Nucleus accumbens (tissue), 56 donors: ENCODE measurements at regions not wholly inside any gene's neighbourhood (a gene's known extent, or its start where the extent isn't known, plus 50 kb on each side); places are given as distances from the start of the nearest gene placed in this dataset.
"Not testable (repeated sequence)": the region's sequence is repeated elsewhere in the genome, so short reads cannot be mapped to it uniquely, and the experiment has no call there.

Experiments used
- DNase-seq, 56 donors: peaks; one replicate each; lab custom pipeline; 2025; lab: John Stamatoyannopoulos, UW

DNA sequence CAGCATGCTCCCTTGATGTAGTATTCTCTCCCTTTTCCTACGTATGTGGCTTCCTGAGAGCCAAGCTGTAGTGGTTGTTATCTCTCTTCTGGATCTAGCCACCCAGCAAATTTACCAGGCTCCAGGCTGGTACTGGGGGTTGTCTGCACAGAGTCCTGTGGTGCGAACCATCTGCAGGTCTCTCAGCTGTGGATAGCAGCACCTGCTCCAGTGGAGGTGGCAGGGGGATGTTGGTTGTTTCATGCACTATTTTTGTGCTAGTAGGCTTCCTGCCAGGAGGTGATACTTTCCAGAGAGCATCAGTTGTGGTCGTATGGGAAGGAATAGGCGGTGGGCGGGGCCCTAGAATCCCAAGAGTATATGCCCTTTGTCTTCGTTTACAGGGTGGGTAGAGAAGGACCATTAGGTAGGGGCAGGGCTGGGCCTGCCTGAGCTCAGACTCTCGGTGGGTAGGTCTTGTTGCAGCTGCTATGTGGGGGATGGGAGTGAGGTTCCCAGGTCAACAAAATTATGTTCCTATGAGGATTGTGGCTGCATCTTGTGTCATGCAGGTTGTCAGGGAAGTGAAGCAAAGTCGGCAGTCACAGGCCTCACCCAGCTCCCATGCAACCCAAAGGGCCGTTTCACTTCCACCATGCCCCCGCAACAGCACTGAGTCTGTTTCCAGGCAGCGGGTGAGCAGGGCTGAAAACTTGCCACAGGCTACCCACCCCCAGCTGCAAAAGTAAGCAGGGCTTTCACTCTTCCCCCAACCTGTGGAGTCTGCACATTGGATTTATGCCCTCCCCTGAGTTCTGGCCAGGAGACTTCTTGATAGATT, 1139.5 kb downstream of the BCL11A start:
- no peak for DNase-seq

DNA sequence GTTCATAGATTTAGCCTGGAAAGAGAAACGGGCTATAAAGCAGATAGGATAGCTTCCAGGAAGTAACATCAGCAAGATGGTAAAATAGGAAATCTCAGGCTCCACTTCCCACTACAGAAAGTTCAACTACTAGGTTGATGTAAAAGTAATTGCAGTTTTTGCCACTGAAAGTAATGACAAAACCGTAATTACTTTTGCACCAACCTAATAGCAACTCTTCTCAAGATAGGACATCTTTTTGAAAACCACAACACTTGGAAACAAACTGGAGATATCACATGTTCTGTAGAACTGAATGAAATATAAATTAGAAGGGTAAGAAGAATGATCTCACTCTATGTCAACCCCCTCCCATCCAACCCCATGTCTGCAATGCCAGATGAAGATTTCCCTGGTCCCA, 1154.3 kb downstream of the BCL11A start:
- no peak for DNase-seq

DNA sequence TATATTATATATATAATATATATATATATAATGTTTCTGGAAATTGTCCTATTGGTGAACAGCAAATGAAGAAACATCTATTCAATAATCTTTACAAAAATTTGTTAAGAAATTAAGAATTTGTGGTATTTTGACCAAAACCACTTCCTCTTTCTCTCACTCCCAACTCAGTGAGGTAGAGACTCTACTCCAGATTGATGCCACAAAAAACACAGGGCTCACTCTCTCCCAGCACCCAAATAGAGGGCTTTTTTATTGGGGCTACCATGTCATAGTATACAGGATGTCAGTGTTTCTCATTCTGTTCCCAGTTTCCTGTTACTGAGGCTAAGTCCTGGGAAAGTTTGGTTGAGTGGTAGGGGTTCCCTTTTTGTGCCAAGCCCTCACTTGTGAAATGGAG, 1155.4 kb downstream of the BCL11A start:
- DNase-seq = no peak

GRCh38 chr2:59395119-59395518, 1154.0 kb upstream of the FANCL start:
- DNase-seq = no peak

GRCh38 chr2:59391896-59392295, 1150.8 kb upstream of the FANCL start:
- DNase-seq = no peak

DNA sequence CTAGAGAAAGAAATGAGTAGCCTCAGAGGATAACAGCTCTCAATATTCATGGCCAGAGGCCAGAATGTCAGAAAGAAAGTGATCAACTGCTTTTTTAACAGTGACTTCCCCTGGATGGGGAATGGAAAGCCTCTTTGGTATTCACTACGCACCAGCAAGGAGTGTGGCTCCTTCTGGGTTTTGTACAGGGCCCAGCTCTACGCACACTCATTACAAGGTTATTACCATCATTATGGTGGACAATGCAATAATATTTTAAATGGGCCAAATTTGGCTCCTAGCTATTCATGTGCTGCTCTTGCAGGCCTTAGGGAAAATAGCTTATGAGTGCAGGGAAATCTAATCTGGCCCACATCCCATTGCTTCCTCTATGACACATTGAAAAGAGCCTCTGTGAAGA, 1149.5 kb upstream of the FANCL start:
- no peak for DNase-seq

DNA sequence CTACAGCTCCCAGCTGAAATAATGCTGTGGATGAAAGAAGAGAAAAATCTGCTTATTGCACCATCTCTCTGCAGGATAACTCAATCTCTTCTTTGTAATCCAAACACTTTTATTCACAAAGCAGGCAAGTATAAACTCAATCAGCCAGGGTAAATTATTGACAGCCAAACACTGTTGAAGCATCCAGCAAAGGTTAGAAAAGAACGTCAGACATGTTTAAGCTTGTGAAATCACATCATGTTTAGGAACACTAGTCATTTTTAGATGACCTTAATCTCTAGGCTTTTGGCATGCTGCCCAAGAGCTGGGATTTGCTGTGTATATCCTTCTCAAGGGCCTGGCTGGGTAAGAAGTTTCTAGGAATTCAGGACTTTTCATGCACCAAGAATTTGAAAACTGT, 1148.1 kb upstream of the FANCL start:
- DNase-seq = no peak

DNA sequence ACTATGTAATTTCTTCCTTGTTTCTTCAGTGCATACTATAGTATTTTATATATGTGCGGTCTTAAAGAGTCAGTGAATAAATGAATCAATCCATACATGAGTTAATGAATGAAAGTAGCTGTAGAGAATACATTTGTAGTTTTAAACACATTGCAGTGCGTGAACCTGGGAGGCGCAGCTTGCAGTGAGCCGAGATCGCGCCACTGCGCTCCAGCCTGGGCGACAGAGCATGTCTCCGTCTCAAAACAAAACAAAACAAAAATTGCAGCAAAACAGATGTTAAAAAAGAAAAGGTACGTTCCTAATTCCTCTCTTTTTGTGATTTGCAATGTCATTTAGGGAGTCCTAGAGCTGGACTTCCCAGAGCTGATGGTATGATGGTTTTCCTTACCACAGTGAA, 1144.8 kb upstream of the FANCL start:
- no peak for DNase-seq

DNA sequence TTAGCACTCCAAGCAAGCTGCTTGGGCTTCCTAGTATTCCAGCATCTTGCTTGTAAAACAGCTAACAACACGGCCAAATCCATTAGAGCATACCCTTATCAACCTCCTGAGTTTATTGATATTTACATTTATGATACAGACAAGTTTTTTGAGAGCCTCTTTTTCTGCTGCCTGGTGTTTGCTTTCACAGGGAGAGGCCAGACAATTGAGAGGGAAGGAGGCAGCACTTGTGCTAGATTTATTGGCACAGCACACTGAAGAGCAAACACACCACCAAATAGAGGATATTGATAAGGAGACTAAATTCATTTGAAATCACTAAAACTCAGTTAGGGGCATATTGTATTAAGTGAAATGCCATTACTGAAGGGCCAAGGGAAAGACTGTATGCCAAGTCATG, 1142.3 kb upstream of the FANCL start:
- DNase-seq = no peak

- DNase-seq = no peak
These were observed 1137.0 kb upstream of the FANCL start for GRCh38 chr2:59378127-59378526.

- no peak for DNase-seq
These were observed 1125.2 kb upstream of the FANCL start for GRCh38 chr2:59366288-59366687.

- DNase-seq = no peak
These were observed 1113.4 kb upstream of the FANCL start for GRCh38 chr2:59354498-59354897.

DNA sequence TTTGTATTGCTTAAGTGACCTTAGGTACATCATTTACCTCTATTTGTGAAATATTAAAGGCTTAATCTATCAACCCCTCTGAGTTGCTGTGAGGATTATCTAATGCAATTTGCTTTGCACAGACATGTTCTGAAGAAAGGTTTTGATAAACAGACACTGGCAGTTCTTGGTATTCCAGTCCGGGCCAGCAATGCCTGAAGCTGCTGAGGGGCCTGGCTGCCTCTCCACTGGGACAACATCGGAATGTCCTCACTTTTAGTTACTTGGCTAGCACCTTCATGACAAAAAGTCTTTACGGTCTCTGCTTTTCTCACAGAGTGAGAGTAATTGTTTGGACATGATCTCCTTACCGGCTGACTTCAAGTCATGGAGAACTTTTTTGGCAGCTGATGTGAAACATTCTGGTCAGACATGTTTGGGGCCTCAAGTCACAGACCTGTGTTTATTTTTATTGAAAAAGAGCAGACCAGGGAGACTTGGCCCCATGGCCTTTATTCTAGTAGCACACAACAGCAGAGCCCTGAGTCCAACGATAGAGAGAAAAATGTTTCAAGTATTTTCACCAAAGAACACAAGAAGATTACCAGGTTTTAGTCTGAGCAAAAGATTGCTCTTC, 1112.3 kb upstream of the FANCL start:
- no peak for DNase-seq

GRCh38 chr2:59342166-59342565, 1101.0 kb upstream of the FANCL start:
- DNase-seq = no peak

- DNase-seq = no peak
These were observed 1098.7 kb upstream of the FANCL start for GRCh38 chr2:59339837-59340207.

DNA sequence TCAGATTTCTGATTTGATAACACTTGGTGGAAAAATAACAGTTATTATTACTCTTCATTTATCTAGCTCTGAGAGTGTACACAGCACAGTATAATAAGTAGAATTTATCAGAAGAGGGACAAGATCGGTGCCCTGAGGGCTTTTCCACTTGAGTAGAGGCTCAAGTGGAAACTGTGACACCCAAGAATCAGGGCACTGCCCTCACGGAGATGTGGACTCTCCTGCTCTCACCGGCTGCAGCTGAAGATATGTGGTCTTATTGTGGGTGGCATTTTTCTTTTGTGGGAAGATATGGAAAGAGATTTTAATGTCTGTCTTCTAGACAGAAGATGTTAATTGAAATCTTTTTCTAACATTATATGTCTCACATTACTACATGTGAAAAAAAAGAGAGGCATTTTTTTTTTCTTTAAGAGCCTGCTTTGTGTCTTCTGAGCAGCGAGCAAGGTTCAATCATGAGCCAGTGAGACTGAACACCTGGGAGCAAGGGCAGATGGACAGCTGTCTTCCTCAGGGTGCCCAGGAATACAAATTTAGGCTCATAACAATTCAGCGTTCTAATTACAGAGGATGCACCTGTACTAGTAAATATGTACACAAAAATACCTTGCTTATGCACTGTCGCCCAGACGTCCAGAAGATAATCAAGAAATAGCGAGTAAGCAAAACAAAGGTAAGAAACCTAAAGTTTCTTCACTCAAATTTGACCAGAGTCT, 1098.2 kb upstream of the FANCL start:
- no peak for DNase-seq

- no peak for DNase-seq
These were observed 1091.9 kb upstream of the FANCL start for GRCh38 chr2:59333007-59333406.

GRCh38 chr2:59326581-59327365, 1085.6 kb upstream of the FANCL start:
- not testable (repeated sequence) for DNase-seq

DNA sequence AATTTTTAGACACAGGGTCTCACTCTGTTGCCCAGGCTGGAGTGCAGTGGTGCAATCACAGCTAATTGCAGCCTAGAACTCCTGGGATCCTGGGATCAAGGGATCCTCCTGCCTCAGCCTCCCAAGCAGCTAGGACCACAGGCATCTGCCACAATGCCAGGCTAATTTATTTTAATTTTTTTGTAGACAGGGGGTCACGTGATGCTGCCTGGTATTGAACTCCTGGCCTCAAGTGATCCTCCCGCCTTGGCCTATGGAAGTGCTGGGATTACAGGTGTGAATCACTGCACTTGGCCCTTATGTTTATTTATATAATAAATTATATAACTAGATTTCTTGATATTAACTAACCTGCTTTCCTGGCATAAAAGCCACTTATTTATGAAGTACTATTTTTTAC, 1081.7 kb upstream of the FANCL start:
- DNase-seq = no peak

DNA sequence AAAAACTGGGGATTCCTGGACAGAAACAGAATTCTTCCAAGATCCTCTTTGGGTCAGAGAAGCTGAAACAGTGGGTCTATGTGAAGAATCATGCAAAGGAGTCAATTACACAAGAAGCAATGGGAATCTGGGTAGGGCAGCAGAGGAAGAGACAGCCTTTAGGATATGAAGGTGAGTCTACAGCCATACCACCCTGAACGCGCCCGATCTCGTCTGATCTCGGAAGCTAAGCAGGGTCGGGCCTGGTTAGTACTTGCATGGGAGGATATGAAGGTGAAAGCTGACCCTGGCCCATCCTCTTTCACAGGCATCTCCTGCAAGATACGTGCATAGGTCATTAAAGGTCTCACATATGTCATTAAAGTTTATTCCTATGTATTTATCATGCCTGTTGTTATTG, 1080.9 kb upstream of the FANCL start:
- DNase-seq = no peak
